GM21529 (cell line): ENCODE measurements at regions not wholly inside any gene's neighbourhood (a gene's known extent, or its start where the extent isn't known, plus 50 kb on each side); places are given as distances from the start of the nearest gene placed in this dataset.

ENCODE experiments used
- ATAC-seq: cut with Tn5 transposase; IDR thresholded peaks from one replicate; pipeline ENCODE4 v1.9.1; 2021; ENCODE audit not compliant: unreplicated experiment

DNA sequence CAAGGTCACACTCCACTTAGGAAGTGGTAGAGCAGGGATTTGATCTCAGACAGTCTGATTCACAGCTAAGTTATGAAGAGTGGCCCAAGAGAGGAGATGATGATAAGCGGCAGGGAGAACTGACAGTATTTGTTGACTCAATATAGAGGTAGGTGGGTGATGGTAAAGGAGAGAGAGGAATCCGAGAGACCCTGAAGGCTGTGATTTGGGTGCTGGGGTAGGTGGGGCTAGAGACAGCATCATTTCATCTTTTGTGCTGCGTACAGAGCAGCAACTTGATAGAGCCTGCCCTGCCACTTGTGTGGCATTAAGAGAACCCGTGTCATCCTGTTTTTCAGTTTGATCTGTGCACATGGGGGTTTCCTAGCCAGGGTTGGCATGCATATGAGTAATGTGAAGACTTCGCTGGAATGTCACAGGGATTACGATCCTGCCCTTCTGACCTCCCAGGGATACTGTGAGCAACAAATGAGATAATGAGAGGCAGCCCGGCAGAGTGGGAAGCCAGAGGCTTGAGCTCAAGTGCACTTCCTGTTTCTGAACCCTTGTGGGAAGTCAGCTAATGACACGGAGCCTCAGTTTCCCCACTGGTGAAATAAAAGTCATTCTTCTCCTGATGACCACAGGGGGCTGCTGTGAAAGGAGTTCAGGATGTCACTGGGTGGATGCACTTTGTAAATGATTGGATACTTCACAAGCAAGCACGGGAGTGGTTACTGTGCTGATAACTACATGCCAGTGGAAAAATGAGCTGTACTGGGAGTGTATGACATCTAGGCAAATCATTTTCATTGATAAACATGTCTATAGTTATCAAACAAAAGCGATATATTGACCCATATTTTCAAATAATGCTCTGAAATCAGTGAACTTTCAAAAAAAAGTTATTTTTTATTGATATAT, 59.5 kb upstream of the IGF1 start:
- no peak for ATAC-seq

DNA sequence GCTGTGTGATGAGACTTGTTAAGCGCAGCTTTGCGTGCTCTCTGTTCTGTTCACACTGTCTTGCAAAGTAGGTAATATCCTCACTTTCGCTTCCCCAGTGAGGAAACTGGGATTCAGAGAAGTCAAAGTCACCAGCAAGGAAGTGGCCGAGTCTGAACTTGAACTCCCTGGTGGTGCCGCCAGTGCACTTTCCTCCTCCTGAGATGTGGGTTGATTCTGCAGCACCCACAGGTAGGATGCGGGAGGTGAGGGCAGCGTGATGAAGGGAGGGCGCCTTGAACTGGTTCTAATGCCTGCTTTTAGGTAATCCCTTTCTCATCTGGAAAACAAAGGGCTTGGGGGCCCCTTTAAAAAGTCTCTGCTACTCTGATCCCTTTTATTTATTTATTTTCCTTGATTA, 54.9 kb upstream of the IGF1 start:
- ATAC-seq, result no peak

DNA sequence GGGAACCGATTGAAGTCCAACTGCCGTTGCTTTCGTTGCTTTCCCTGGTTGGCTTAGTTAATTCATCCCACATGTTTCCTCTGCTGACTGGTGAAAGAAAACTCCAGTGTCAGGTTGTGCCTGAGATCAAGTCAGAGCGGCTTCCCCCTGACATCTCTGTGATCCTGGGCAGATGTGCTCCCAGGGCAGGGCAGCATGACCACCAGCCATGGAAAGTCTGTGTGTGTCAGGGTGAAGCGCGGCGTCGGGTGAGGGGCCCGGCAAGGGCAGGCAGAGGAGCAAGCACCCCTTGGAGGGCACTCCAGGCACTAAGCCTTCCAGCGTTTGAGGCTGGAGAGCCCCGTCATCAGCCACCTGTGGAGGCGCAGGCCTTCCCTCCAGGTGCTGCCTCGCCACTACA, 54.5 kb upstream of the IGF1 start:
- ATAC-seq, result no peak

DNA sequence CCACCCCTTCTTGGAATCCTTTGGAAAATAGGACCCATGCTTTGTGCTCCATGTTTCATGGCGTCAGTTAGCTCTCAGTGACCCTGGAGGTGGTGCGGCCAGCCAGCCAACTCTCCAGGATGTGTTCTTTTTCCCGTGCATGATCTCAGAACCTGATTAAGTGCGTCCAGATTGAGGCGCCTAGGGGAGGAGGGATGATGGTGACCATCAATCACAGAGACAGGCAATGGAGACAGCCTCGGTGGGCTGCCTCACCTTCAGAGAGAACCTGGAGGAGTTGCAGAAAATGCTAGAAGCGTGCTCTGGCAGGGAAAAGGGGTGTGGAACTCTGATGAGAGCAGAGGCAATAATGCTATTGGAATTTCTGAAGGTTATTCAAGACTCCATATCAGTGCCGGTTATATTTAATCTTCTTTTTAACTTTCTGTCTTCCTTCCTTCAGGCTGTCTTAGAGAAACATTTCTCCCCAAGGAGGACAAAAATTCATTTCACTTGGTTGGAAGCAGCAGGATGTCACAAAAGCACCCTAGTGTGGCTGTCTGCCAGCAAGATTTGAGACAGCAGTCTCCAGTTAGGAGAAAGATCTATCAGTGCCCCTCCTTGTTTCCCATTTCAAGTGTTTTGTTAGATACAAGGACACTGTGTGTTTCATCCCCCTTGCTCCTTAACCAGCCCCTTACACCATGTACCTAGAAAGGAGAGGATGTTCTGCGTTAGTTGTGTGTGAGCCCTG, 53.3 kb upstream of the IGF1 start:
- ATAC-seq, result no peak
